ENCODE measurements at regions not wholly inside any gene's neighbourhood (a gene's known extent, or its start where the extent isn't known, plus 50 kb on each side); places are given as distances from the start of the nearest gene placed in this dataset.
"Not testable (repeated sequence)": the region's sequence is repeated elsewhere in the genome, so short reads cannot be mapped to it uniquely, and the experiment has no call there.

GRCh38 chr5:96322865-96323264 lies 110.2 kb downstream of the PCSK1 start:
- H2AFZ ChIP-seq: no peak overlapping the region

GRCh38 chr5:96322217-96322616 lies 110.8 kb downstream of the PCSK1 start:
- no peaks in the 10 kb centered on the region for H3K4me1 ChIP-seq

More at GRCh38 chr5:96322865-96323264, 110.2 kb downstream of the PCSK1 start:
- H3K4me2 ChIP-seq (ENCODE audit: low read length): no peak overlapping the region
- no peak overlapping the region for H3K27ac ChIP-seq
- no peak overlapping the region for H3K9ac ChIP-seq
- TF ChIP-seq CTCF (IDR thresholded peaks at IDR 0.05): no peak
- no peaks in the 10 kb centered on the region for H3K36me3 ChIP-seq (ENCODE audit: control insufficient read depth, insufficient read depth, low read length)
- no peak overlapping the region for H3K4me3 ChIP-seq (ENCODE audit: low read depth, low read length)
- no peaks in the 10 kb centered on the region for H3K9me3 ChIP-seq (ENCODE audit: control insufficient read depth, low read length)
- no peaks in the 10 kb centered on the region for H3K27me3 ChIP-seq (ENCODE audit: control insufficient read depth, insufficient read depth, low read length)
- H3K79me2 ChIP-seq: no peaks in the 10 kb centered on the region
- H3K4me1 ChIP-seq: no peaks in the 10 kb centered on the region

GRCh38 chr5:96321345-96321744 lies 111.7 kb downstream of the PCSK1 start:
- Histone ChIP-seq H2AFZ (no peak overlapping the region), H3K79me2 (no peaks in the 10 kb centered on the region), H3K27ac (no peak overlapping the region), H3K4me2 (ENCODE audit: low read length) (no peak overlapping the region), H3K9me3 (ENCODE audit: control insufficient read depth, low read length) (no peaks in the 10 kb centered on the region), H3K4me3 (ENCODE audit: low read depth, low read length) (no peak overlapping the region), H3K27me3 (ENCODE audit: control insufficient read depth, insufficient read depth, low read length) (no peaks in the 10 kb centered on the region), H3K36me3 (ENCODE audit: control insufficient read depth, insufficient read depth, low read length) (no peaks in the 10 kb centered on the region), H3K4me1 (no peaks in the 10 kb centered on the region), H3K9ac (no peak overlapping the region)
- TF ChIP-seq CTCF (IDR thresholded peaks at IDR 0.05): no peak

More at GRCh38 chr5:96322217-96322616, 110.8 kb downstream of the PCSK1 start:
- no peaks in the 10 kb centered on the region for H3K9me3 ChIP-seq (ENCODE audit: control insufficient read depth, low read length)
- H3K27me3 ChIP-seq (ENCODE audit: control insufficient read depth, insufficient read depth, low read length): no peaks in the 10 kb centered on the region
- H3K36me3 ChIP-seq (ENCODE audit: control insufficient read depth, insufficient read depth, low read length): no peaks in the 10 kb centered on the region
- no peak overlapping the region for H3K9ac ChIP-seq
- no peak overlapping the region for H3K4me2 ChIP-seq (ENCODE audit: low read length)
- no peak for TF ChIP-seq CTCF (IDR thresholded peaks at IDR 0.05)
- no peak overlapping the region for H2AFZ ChIP-seq
- H3K4me3 ChIP-seq (ENCODE audit: low read depth, low read length): no peak overlapping the region
- no peak overlapping the region for H3K27ac ChIP-seq
- no peaks in the 10 kb centered on the region for H3K79me2 ChIP-seq

GRCh38 chr5:96320797-96321196 lies 112.3 kb downstream of the PCSK1 start:
- no peaks in the 10 kb centered on the region for H3K9me3 ChIP-seq (ENCODE audit: control insufficient read depth, low read length)
- H3K27ac ChIP-seq: no peak overlapping the region
- no peak for TF ChIP-seq CTCF (IDR thresholded peaks at IDR 0.05)
- no peak overlapping the region for H2AFZ ChIP-seq
- H3K27me3 ChIP-seq (ENCODE audit: control insufficient read depth, insufficient read depth, low read length): no peaks in the 10 kb centered on the region
- no peak overlapping the region for H3K4me2 ChIP-seq (ENCODE audit: low read length)
- no peak overlapping the region for H3K9ac ChIP-seq
- no peaks in the 10 kb centered on the region for H3K79me2 ChIP-seq
- no peaks in the 10 kb centered on the region for H3K36me3 ChIP-seq (ENCODE audit: control insufficient read depth, insufficient read depth, low read length)
- H3K4me3 ChIP-seq (ENCODE audit: low read depth, low read length): no peak overlapping the region
- H3K4me1 ChIP-seq: no peaks in the 10 kb centered on the region

GRCh38 chr5:96319981-96320739 lies 112.9 kb downstream of the PCSK1 start:
- H3K27me3 ChIP-seq (ENCODE audit: control insufficient read depth, insufficient read depth, low read length); H3K27ac ChIP-seq; H3K9me3 ChIP-seq (ENCODE audit: control insufficient read depth, low read length); H3K79me2 ChIP-seq; H3K4me3 ChIP-seq (ENCODE audit: low read depth, low read length); H3K36me3 ChIP-seq (ENCODE audit: control insufficient read depth, insufficient read depth, low read length); H3K4me1 ChIP-seq; H3K4me2 ChIP-seq (ENCODE audit: low read length); H3K9ac ChIP-seq; H2AFZ ChIP-seq: not testable (repeated sequence)

Data from parathyroid adenoma (tissue), 2 donors.